H9 (cell line): ENCODE measurements at regions not wholly inside any gene's neighbourhood (a gene's known extent, or its start where the extent isn't known, plus 50 kb on each side); places are given as distances from the start of the nearest gene placed in this dataset.

ENCODE experiments used
- DNase-seq: peaks from one replicate; pipeline ENCODE4 v3.0.0-alpha.2; 2017
- H2AFZ ChIP-seq: one replicate; pipeline ENCODE4 v1.6.1; 2013; ENCODE audit warnings: mild to moderate bottlenecking, low read length, control low read depth, moderate library complexity
- H2AK5ac ChIP-seq: 2 replicates; pipeline ENCODE4 v1.6.1; 2013; ENCODE audit warnings: low read length, control low read depth, mixed read lengths; ENCODE audit not compliant: insufficient read length
- H2BK120ac ChIP-seq: one replicate; pipeline ENCODE4 v1.6.1; 2013; ENCODE audit warnings: low read depth, mild to moderate bottlenecking, low read length, control low read depth, inconsistent platforms; ENCODE audit not compliant: poor library complexity, severe bottlenecking
- H2BK12ac ChIP-seq: 2 replicates; pipeline ENCODE4 v1.6.1; 2013; ENCODE audit warnings: low read length, control low read depth, mixed read lengths, low read depth; ENCODE audit not compliant: insufficient read length
- H2BK15ac ChIP-seq: 2 replicates; pipeline ENCODE4 v1.6.1; 2013; ENCODE audit warnings: low read depth, low read length, control low read depth
- H2BK20ac ChIP-seq: one replicate; pipeline ENCODE4 v1.6.1; 2013; ENCODE audit warnings: low read depth, mild to moderate bottlenecking, low read length, control low read depth, inconsistent platforms; ENCODE audit not compliant: poor library complexity, severe bottlenecking
- H2BK5ac ChIP-seq: 2 replicates; pipeline ENCODE4 v1.6.1; 2013; ENCODE audit warnings: low read length, control low read depth, mixed read lengths; ENCODE audit not compliant: insufficient read length
- H3K14ac ChIP-seq: 2 replicates; pipeline ENCODE4 v1.6.1; 2013; ENCODE audit warnings: low read length, control low read depth; ENCODE audit not compliant: insufficient read depth
- H3K18ac ChIP-seq: 2 replicates; pipeline ENCODE4 v1.6.1; 2013; ENCODE audit warnings: low read depth, mild to moderate bottlenecking, mixed read lengths, low read length, control low read depth; ENCODE audit not compliant: insufficient read length
- H3K23ac ChIP-seq: 2 replicates; pipeline ENCODE4 v1.6.1; 2013; ENCODE audit warnings: low read length, control low read depth, mixed read lengths, low read depth; ENCODE audit not compliant: insufficient read length
- H3K23me2 ChIP-seq: 2 replicates; pipeline ENCODE4 v1.6.1; 2013; ENCODE audit warnings: low read depth, mild to moderate bottlenecking, mixed read lengths, low read length, control low read depth; ENCODE audit not compliant: insufficient read length, poor library complexity, severe bottlenecking
- H3K27ac ChIP-seq: 2 replicates; pipeline ENCODE4 v1.5.1; 2013; ENCODE audit warnings: low read length, control low read depth, mixed read lengths, low read depth; ENCODE audit not compliant: insufficient read length
- H3K27me3 ChIP-seq: 2 replicates; pipeline ENCODE4 v1.6.1; 2013; ENCODE audit warnings: low read length, control low read depth, inconsistent platforms; ENCODE audit not compliant: insufficient read depth
- H3K4ac ChIP-seq: 2 replicates; pipeline ENCODE4 v1.6.1; 2013; ENCODE audit warnings: low read depth, mild to moderate bottlenecking, control low read depth, inconsistent platforms, low read length, moderate library complexity
- H3K4me1 ChIP-seq: 2 replicates; pipeline ENCODE4 v1.6.1; 2013; ENCODE audit warnings: low read length, control low read depth, inconsistent platforms; ENCODE audit not compliant: insufficient read depth
- H3K4me2 ChIP-seq: 2 replicates; pipeline ENCODE4 v1.6.1; 2013; ENCODE audit warnings: low read length, control low read depth, mixed read lengths; ENCODE audit not compliant: insufficient read length, insufficient read depth
- H3K56ac ChIP-seq: 2 replicates; pipeline ENCODE4 v1.6.1; 2013; ENCODE audit warnings: low read depth, mild to moderate bottlenecking, mixed read lengths, low read length, control low read depth; ENCODE audit not compliant: insufficient read length
- H3K79me1 ChIP-seq: 2 replicates; pipeline ENCODE4 v1.6.1; 2013; ENCODE audit warnings: low read depth, mild to moderate bottlenecking, moderate library complexity, low read length, control low read depth, inconsistent platforms; ENCODE audit not compliant: insufficient read depth, poor library complexity, severe bottlenecking
- H3K79me2 ChIP-seq: 2 replicates; pipeline ENCODE4 v1.6.1; 2013; ENCODE audit warnings: low read length, control low read depth, inconsistent platforms; ENCODE audit not compliant: insufficient read depth
- H3K9ac ChIP-seq: 2 replicates; pipeline ENCODE4 v1.6.1; 2013; ENCODE audit warnings: low read length, control low read depth, mixed read lengths; ENCODE audit not compliant: insufficient read length; ENCODE audit errors: extremely low read depth
- H3K9me3 ChIP-seq: one replicate; pipeline ENCODE4 v1.6.1; 2013; ENCODE audit warnings: low read depth, low read length, inconsistent platforms; ENCODE audit not compliant: control insufficient read depth
- H3T11ph ChIP-seq: one replicate; pipeline ENCODE4 v1.6.1; 2013; ENCODE audit warnings: mild to moderate bottlenecking, low read length, control low read depth, inconsistent platforms
- H4K20me1 ChIP-seq: one replicate; pipeline ENCODE4 v1.6.1; 2013; ENCODE audit not compliant: control insufficient read depth, insufficient read length, insufficient read depth
- H4K5ac ChIP-seq: 2 replicates; pipeline ENCODE4 v1.6.1; 2013; ENCODE audit warnings: low read depth, mild to moderate bottlenecking, mixed read lengths, low read length, control low read depth; ENCODE audit not compliant: insufficient read length
- H4K8ac ChIP-seq: replicated peaks from 2 replicates; pipeline ENCODE4 v1.6.1; 2013; ENCODE audit warnings: low read length, control low read depth, mixed read lengths, low read depth; ENCODE audit not compliant: insufficient read length
- H4K91ac ChIP-seq: 2 replicates; pipeline ENCODE4 v1.6.1; 2013; ENCODE audit warnings: low read depth, mild to moderate bottlenecking, moderate library complexity, mixed read lengths, low read length, control low read depth; ENCODE audit not compliant: insufficient read length
- H3K27ac Mint-ChIP-seq, 3 experiments: 2 replicates in 2 of 3; 3 replicates in 1 of 3; pipeline ENCODE4 v1.8.0; 2020 to 2021; ENCODE audit warnings: mixed read lengths in 3 of 3, mild to moderate bottlenecking in 1 of 3, moderate library complexity in 1 of 3
- H3K27me3 Mint-ChIP-seq: 2 replicates; pipeline ENCODE4 v1.8.0; 2021; ENCODE audit warnings: low read depth, mild to moderate bottlenecking, moderate library complexity, mixed read lengths
- H3K36me3 Mint-ChIP-seq, 3 experiments: 2 replicates in 2 of 3; 3 replicates in 1 of 3; pipeline ENCODE4 v1.8.0; 2020 to 2021; ENCODE audit warnings: low read depth in 3 of 3, mixed read lengths in 3 of 3; ENCODE audit not compliant: insufficient read depth in 1 of 3
- H3K4me1 Mint-ChIP-seq, 2 experiments: 2 replicates each; pipeline ENCODE4 v1.8.0; 2020; ENCODE audit warnings: mixed read lengths in 2 of 2
- H3K4me3 Mint-ChIP-seq, 2 experiments: 2 replicates in 1 of 2; 3 replicates in 1 of 2; pipeline ENCODE4 v1.8.0; 2020 to 2021; ENCODE audit warnings: mild to moderate bottlenecking in 2 of 2, mixed read lengths in 2 of 2, moderate library complexity in 1 of 2
- H3K9me3 Mint-ChIP-seq, 2 experiments: 2 replicates in 1 of 2; 3 replicates in 1 of 2; pipeline ENCODE4 v1.8.0; 2020; ENCODE audit warnings: mild to moderate bottlenecking in 2 of 2, mixed read lengths in 2 of 2, moderate library complexity in 1 of 2
- CTCF ChIP-seq: fragments of 200-600 bp; sonication (generic); conservative IDR thresholded peaks from 3 replicates; pipeline ENCODE4 v1.8.0; 2021; ENCODE audit warnings: antibody characterized with exemption, mild to moderate bottlenecking
- WGBS: extraction: QIAGEN DNeasy Blood & Tissue Kit; methylation state at CpG from one replicate; pipeline ENCODE4 v1.1.7; 2013; ENCODE audit warnings: missing lambda C conversion rate, low lambda C conversion rate, mixed read lengths; ENCODE audit not compliant: insufficient read length; ENCODE audit errors: extremely low coverage; 5-methylcytosine and 5-hydroxymethylcytosine counted together

DNA sequence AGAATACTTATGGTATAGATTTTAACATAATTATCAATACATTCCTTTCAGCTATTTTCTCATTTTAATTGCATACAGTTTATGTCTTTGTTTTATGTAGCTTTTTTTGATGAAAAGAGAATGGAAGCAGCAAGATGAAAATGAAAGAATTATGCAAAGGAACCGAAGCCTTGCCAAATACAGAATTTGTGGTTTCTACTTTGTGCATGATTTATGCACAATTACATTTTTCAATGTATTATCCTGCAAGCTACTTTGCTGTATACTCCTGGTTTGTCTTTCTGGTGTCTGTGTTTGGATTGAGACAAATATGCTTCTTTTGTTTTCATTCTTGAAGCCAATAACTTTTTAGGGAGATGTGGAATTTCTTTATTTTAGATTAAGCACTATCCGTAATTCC, 1642.6 kb upstream of the CELF4 start:
- H3K4me3 Mint-ChIP-seq, result no peak overlapping the region
- Histone ChIP-seq H3K79me1 (no peaks in the 10 kb centered on the region), H3K79me2 (no peaks in the 10 kb centered on the region), H3K18ac (no peak overlapping the region), H2AFZ (no peak overlapping the region), H3K56ac (no peak overlapping the region), H4K91ac (no peak overlapping the region), H3K23ac (no peak overlapping the region), H3K27me3 (no peaks in the 10 kb centered on the region), H3K9ac (no peak overlapping the region), H2AK5ac (no peak overlapping the region), H2BK15ac (no peak overlapping the region), H2BK12ac (no peak overlapping the region), H3T11ph (no peak overlapping the region), H3K27ac (no peak overlapping the region), H3K23me2 (no peaks in the 10 kb centered on the region), H2BK20ac (no peak overlapping the region), H2BK120ac (no peak overlapping the region), H3K4me2 (no peak overlapping the region), H3K9me3 (no peaks in the 10 kb centered on the region), H3K14ac (no peak overlapping the region), H4K5ac (no peak overlapping the region), H4K20me1 (no peaks in the 10 kb centered on the region), H2BK5ac (no peak overlapping the region), H3K4ac (no peak overlapping the region), H3K4me1 (peaks cover 2% of the 10 kb centered on the region; the same call in 1 of the 2 replicates), H4K8ac (no peak overlapping the region)
- H3K4me1 Mint-ChIP-seq, result peaks cover 0 to 4% of the 10 kb centered on the region in 2 experiments; a peak in 2 of 4 replicates
- no peak for TF ChIP-seq CTCF
- H3K27me3 Mint-ChIP-seq, result no peaks in the 10 kb centered on the region
- no peak overlapping the region for H3K27ac Mint-ChIP-seq
- DNase-seq, result no peak
- H3K9me3 Mint-ChIP-seq, result peaks cover 8 to 10% of the 10 kb centered on the region in 2 experiments
- no CpG with 5 or more reads among the region's 2 CpGs for WGBS
- H3K36me3 Mint-ChIP-seq, result peaks cover 4 to 10% (median 7%) of the 10 kb centered on the region in 3 experiments; a peak in 6 of 7 replicates
